Lower lobe of right lung (tissue), 2 donors: ENCODE measurements at regions not wholly inside any gene's neighbourhood (a gene's known extent, or its start where the extent isn't known, plus 50 kb on each side); places are given as distances from the start of the nearest gene placed in this dataset.
A peak's percentile ranks its signal among the peaks of the same experiment; 100 is the strongest.

ENCODE experiments used
- ATAC-seq, 2 donors: fragments of 200-7000 bp; cut with Tn5 transposase; one replicate each; pipeline ENCODE4 v1.9.1; 2020 to 2022; ENCODE audit warnings: mild to moderate bottlenecking in 2 of 2, moderate library complexity in 2 of 2
- DNase-seq: peaks from one replicate; pipeline ENCODE4 v3.0.0-alpha.2; 2020
- H3K27ac ChIP-seq: fragments of 200-600 bp; one replicate; pipeline ENCODE4 v1.8.0; 2022
- H3K27me3 ChIP-seq: fragments of 200-600 bp; one replicate; pipeline ENCODE4 v1.8.0; 2022; ENCODE audit warnings: low read depth
- H3K36me3 ChIP-seq: fragments of 200-600 bp; one replicate; pipeline ENCODE4 v1.8.0; 2022; ENCODE audit warnings: mild to moderate bottlenecking
- H3K4me1 ChIP-seq: fragments of 200-600 bp; one replicate; pipeline ENCODE4 v1.8.0; 2022
- H3K4me3 ChIP-seq: fragments of 200-600 bp; one replicate; pipeline ENCODE4 v1.8.0; 2022; ENCODE audit warnings: mild to moderate bottlenecking
- H3K9me3 ChIP-seq: fragments of 200-600 bp; one replicate; pipeline ENCODE4 v1.8.0; 2022
- intact Hi-C: fragments of 100-400 bp; cut with DNase I; formaldehyde crosslinking; loops from one replicate; pipeline ENCODE4 v1.11.0; 2022
- TF ChIP-seq, protein P1 (sequence below): fragments of 200-600 bp; IDR thresholded peaks from one replicate; pipeline ENCODE4 v1.8.0; 2022; ENCODE audit warnings: antibody characterized with exemption, mild to moderate bottlenecking
- donor health status: DM: no; HTN: yes; CAD: no; lungs with severe emphysema.

DNA sequence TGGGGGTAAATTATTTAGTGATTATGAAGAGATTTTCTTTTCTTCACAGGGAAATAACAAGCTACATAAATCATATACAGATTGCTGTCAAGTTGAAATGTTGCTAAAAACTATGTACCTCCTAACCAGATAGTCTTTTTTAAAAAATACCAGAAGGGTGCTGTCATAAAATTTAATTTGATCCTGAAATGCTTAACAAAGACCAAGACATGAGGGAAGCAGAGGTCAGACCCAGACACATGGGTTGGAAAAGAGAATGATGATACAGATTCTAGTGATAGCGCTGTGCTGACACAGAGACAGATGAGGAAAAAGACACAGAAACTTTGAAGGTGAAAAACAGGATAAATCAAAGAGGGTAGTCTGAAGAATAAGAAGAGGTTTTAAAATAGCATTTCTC lies 573.1 kb downstream of the HACE1 start:
- Histone ChIP-seq H3K27me3 (no peaks in the 10 kb centered on the region), H3K4me3 (no peak overlapping the region), H3K27ac (no peak overlapping the region), H3K9me3 (no peaks in the 10 kb centered on the region), H3K36me3 (no peaks in the 10 kb centered on the region), H3K4me1 (no peaks in the 10 kb centered on the region)
- no peak for ATAC-seq
- TF ChIP-seq, protein P1, sequence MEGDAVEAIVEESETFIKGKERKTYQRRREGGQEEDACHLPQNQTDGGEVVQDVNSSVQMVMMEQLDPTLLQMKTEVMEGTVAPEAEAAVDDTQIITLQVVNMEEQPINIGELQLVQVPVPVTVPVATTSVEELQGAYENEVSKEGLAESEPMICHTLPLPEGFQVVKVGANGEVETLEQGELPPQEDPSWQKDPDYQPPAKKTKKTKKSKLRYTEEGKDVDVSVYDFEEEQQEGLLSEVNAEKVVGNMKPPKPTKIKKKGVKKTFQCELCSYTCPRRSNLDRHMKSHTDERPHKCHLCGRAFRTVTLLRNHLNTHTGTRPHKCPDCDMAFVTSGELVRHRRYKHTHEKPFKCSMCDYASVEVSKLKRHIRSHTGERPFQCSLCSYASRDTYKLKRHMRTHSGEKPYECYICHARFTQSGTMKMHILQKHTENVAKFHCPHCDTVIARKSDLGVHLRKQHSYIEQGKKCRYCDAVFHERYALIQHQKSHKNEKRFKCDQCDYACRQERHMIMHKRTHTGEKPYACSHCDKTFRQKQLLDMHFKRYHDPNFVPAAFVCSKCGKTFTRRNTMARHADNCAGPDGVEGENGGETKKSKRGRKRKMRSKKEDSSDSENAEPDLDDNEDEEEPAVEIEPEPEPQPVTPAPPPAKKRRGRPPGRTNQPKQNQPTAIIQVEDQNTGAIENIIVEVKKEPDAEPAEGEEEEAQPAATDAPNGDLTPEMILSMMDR: no peak
- DNase-seq: no peak
- intact Hi-C loops: no loop called here

DNA sequence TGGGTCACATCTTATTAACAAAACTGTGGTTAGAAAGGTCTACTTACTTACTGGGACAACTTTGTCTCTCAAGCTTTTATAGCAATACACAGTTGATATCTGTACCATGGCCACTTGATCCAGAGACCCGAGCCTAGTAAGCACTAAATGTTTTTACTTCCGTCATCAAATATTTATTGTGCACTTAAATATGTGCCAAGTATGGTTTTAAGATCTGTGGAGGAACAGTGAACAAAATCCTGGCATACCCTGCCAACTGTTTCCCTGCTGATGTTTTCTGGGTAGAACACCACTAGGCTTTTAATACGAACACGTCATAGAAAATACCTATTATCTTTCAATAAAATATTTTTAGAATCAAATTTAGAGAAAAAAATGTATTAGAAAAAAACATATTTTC lies 574.8 kb downstream of the HACE1 start:
- DNase-seq (no peak), ATAC-seq (peak; percentile 23 to 59)
- intact Hi-C loops: no loop called here
- no peaks in the 10 kb centered on the region for H3K36me3 ChIP-seq
- TF ChIP-seq, protein P1: no peak
- no peaks in the 10 kb centered on the region for H3K9me3 ChIP-seq
- no peaks in the 10 kb centered on the region for H3K4me1 ChIP-seq
- H3K27me3 ChIP-seq: no peaks in the 10 kb centered on the region
- no peak overlapping the region for H3K27ac ChIP-seq
- H3K4me3 ChIP-seq: no peak overlapping the region

DNA sequence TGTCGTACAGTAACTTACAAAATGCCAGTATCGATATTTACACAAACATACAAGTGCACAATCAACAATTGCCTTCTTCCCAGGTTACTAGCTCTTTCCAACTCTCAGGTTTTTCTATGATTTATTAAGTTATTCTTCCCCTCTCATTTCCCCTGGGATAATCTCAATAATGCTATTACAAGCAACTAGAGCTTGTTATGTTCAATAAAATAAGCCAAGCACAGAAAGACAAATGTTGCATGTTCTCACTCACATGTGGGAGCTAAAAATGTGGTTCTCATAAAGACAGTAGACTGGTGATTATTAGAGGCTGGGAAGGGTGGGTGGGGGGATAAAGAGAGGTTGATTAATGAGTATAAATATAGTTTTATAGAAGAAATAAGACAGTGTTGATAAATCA lies 577.1 kb downstream of the HACE1 start:
- no peak for ATAC-seq
- no peaks in the 10 kb centered on the region for H3K4me1 ChIP-seq
- no peaks in the 10 kb centered on the region for H3K27me3 ChIP-seq
- no peaks in the 10 kb centered on the region for H3K9me3 ChIP-seq
- TF ChIP-seq, protein P1: no peak
- DNase-seq: no peak
- no peak overlapping the region for H3K27ac ChIP-seq
- intact Hi-C loops: no loop called here
- H3K36me3 ChIP-seq: no peaks in the 10 kb centered on the region
- no peak overlapping the region for H3K4me3 ChIP-seq

DNA sequence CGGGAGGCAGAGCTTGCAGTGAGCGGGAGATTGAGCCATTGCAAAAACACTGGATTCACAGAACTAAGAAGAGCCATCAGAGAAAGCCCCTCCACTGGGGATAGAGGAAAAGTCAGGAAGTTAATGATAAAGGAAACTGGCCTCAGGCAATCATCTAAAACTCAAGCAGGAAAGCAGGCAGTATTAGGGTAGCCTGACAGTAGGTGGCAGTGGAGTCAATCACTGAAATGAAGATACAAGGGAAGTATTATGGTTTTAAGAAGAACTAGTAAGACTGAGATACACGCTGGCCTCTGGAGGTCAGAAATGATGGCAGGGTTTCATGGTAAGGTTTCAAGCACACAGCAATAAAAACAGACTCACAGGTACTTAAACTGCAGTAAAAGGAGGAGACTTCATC lies 578.3 kb downstream of the HACE1 start:
- intact Hi-C loops: no loop called here
- H3K27ac ChIP-seq: no peak overlapping the region
- H3K36me3 ChIP-seq: no peaks in the 10 kb centered on the region
- TF ChIP-seq, protein P1: no peak
- H3K4me1 ChIP-seq: no peaks in the 10 kb centered on the region
- no peaks in the 10 kb centered on the region for H3K9me3 ChIP-seq
- no peaks in the 10 kb centered on the region for H3K27me3 ChIP-seq
- ATAC-seq (no peak), DNase-seq (no peak)
- no peak overlapping the region for H3K4me3 ChIP-seq

DNA sequence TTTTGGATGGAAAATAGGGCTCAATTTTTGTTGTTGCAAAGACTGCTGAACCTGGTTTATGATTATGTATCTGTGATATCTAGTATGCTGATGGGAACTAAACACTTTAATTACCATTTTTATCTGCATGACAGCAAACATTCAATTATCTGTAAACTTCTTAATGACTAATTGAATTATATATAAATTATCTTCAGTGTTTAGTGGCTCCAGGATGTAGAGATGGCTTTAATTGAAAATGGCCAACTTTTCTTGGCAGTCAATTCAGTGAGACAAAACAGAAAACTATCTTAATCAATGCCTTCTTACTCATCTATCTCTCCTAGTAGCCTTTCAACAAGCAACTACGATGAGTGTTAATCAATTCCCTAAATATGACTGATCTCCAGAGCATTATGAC lies 591.3 kb downstream of the HACE1 start:
- Histone ChIP-seq H3K27me3 (no peaks in the 10 kb centered on the region), H3K9me3 (no peaks in the 10 kb centered on the region), H3K4me1 (no peaks in the 10 kb centered on the region), H3K36me3 (no peaks in the 10 kb centered on the region), H3K27ac (no peak overlapping the region), H3K4me3 (no peak overlapping the region)
- intact Hi-C loops: no loop called here
- TF ChIP-seq, protein P1: no peak
- no peak for ATAC-seq
- no peak for DNase-seq

DNA sequence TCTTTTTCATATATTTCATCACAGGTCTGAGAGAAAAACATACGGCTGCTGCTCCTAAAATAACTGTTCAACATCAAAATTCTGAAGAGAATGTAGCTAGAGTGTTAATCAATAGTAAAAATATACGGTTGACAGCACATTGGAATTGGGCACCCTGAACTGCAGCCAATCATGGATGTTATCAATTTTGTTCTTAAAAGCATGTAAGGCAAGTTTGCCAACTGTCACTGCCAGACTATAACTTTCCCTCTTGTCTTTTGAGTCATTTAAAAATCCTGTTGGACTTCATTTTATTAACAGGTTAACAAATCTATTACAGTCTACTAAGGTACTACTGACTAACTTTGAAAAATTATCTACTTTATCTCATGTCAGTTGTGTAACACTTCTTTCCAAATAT lies 592.8 kb downstream of the HACE1 start:
- TF ChIP-seq, protein P1: no peak
- intact Hi-C loops: no loop called here
- ATAC-seq (no peak), DNase-seq (no peak)
- H3K27me3 ChIP-seq: no peaks in the 10 kb centered on the region
- H3K27ac ChIP-seq: no peak overlapping the region
- H3K36me3 ChIP-seq: no peaks in the 10 kb centered on the region
- H3K4me3 ChIP-seq: no peak overlapping the region
- no peaks in the 10 kb centered on the region for H3K4me1 ChIP-seq
- no peaks in the 10 kb centered on the region for H3K9me3 ChIP-seq
